ENCODE measurements at regions not wholly inside any gene's neighbourhood (a gene's known extent, or its start where the extent isn't known, plus 50 kb on each side); places are given as distances from the start of the nearest gene placed in this dataset.

DNA sequence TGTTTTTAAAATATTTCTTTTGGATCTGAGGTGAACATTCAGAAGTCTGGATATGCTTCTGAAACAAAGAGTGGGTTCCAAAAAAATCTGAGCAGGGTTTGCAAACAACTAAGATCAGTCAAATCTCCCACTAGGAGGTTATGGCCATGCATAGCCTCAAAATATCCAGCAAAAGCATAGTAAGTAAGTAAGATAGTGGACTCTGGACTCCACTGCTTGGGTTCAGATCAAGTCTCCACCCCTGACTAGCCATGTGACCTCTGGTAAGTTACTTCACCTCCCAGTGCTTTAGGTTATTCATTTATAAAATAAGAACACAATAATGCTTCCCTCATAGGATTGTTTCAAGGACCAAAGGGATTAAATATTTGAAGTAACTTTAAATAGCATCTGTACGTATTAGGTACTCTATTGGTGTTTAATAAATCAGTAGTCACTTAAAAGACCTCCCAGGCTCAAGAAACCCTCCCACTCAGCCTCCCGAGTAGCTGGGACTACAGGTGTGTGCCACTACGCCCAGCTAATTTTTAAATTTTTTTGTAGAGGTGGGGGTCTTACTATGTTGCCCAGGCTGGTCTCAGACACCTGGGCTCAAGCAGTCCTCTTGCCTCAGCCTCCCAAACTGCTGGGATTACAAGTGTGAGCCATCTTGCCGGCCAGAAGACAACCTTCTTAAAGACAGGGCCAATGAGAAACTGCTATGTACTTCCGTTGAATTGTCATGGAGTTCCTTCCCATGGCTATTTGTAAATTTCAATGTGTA lies 95.7 kb upstream of the SOX5 start:
- POLR2A ChIA-PET: no interaction called here
- Mint-ChIP-seq H3K27me3 (ENCODE audit: low read depth) (no peaks in the 10 kb centered on the region), H3K4me1 (ENCODE audit: low read depth) (peaks cover 3% of the 10 kb centered on the region), H3K4me3 (no peak overlapping the region), H3K36me3 (ENCODE audit: low read depth) (no peaks in the 10 kb centered on the region), H3K9me3 (ENCODE audit: insufficient read depth) (no peaks in the 10 kb centered on the region), H3K27ac (no peak overlapping the region)
- ATAC-seq (no peak), DNase-seq (no peak)
- CTCF ChIA-PET: no interaction called here

DNA sequence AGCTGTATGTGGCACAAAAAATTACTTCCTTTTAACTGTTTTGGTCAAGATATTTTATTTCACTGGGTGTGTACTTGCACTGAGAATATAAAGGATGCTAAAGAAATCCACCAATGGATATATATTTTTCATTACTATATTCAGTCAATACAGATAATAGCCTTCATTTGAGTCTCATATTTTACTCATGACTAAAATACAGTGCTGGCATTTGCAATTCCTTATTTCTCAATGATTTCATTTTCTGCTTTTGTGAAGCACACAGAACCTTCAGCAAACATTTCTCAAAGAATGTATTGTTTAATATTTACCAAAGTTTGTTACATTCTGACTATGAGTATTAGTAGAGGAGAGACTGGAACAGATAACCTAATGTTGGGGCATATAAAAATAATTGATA lies 93.2 kb upstream of the SOX5 start:
- ChIA-PET POLR2A (no interaction called here), CTCF (no interaction called here)
- ATAC-seq (no peak), DNase-seq (no peak)
- Mint-ChIP-seq H3K4me3 (no peak overlapping the region), H3K27me3 (ENCODE audit: low read depth) (no peaks in the 10 kb centered on the region), H3K36me3 (ENCODE audit: low read depth) (no peaks in the 10 kb centered on the region), H3K9me3 (ENCODE audit: insufficient read depth) (no peaks in the 10 kb centered on the region), H3K4me1 (ENCODE audit: low read depth) (peaks cover 3% of the 10 kb centered on the region), H3K27ac (no peak overlapping the region)

DNA sequence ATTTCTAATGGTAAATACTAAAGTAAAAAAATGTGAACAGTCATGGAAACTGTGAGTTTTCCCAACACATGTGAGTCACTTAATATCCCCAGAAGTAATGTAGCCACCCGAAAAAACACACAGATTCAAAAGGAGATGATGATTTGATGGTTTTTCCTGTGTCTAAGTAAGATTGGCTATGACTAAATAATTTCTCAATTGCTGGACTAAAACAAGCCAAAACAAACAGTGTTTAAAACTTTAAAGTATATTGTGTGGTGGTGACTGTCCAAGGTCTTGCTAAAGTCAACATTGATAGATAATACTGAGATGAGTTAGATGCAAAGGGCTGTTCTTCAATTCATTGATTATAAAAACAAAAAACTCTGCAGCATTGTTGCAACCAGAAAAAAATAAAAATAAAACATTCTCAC lies 89.6 kb upstream of the SOX5 start:
- Mint-ChIP-seq H3K27ac (no peak overlapping the region), H3K4me1 (ENCODE audit: low read depth) (no peaks in the 10 kb centered on the region), H3K4me3 (no peak overlapping the region), H3K36me3 (ENCODE audit: low read depth) (no peaks in the 10 kb centered on the region), H3K9me3 (ENCODE audit: insufficient read depth) (no peaks in the 10 kb centered on the region), H3K27me3 (ENCODE audit: low read depth) (no peaks in the 10 kb centered on the region)
- POLR2A ChIA-PET: no interaction called here
- DNase-seq (no peak), ATAC-seq (no peak)
- CTCF ChIA-PET: no interaction called here

DNA sequence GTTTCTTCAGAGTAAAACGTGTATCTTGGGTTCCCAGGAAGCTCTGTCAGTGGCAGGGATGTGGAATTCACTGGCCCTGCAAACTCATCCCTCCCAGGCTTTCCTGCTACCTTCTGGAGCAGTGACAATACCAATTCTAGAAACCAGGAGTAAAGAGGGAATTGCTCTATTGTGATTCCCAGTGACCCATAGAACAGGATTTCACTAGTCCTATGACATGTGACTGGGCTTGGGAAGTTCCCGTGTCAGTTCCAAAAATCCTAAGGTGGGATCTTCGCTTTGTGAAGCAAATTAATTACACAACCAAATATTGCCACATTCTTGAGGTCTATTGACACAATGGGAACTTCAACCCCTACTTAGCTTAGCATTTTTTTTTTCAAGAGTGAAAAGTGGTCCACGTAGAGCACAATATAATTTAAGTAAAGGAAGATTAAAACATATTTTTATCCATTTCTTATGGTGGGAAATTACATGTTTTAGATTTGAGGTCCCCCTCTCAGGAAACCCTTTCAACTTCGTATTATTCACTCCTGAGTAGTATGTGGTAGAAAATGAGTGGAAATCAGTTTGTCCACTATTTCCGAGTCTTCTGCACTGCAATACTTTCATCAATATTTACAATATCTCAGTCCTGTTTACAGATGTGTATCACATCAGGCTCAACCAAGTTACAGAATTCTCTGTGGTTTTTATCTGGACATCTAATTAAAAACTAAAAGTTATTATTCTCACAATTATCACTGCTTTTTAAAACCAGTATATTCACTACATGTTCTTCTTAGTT lies 88.9 kb upstream of the SOX5 start:
- Mint-ChIP-seq H3K4me3 (no peak overlapping the region), H3K27ac (no peak overlapping the region), H3K27me3 (ENCODE audit: low read depth) (no peaks in the 10 kb centered on the region), H3K9me3 (ENCODE audit: insufficient read depth) (no peaks in the 10 kb centered on the region), H3K36me3 (ENCODE audit: low read depth) (no peaks in the 10 kb centered on the region), H3K4me1 (ENCODE audit: low read depth) (no peaks in the 10 kb centered on the region)
- ChIA-PET POLR2A (no interaction called here), CTCF (no interaction called here)
- DNase-seq: no peak
- ATAC-seq: no peak

DNA sequence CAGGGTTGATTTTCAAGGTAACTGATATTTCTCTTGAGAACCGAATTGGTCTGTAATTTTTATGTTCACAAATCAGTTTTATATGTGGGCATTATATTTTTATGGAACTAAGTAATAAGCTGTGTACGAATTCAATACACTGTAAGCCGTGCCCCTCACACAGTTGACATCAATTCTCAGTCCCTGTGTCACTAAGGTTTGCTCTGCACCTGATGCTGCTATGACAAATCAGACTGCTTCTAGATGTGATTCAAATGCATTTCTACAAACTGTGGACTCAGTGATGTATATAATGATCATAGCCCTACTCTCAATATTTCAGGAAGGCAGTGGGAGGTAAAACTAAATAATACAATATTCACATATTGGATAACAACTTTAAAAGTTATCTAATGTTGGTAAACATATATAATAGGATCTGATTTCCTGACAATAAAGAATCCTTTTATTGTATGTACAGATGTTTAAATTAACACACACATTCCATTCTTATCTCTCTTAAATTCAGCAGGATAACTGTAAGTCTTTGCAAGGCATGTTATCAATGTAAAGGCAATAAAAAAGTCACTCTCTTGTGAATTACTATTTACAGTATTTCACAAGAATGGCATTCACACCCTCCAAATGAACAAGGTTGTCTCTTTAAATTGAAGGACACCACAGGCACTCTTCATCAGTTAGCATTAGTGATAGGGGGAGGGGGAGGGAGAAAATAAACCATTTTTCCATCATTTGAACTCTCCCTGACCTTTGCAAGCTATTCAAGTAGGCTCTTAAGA lies 87.2 kb upstream of the SOX5 start:
- Mint-ChIP-seq H3K36me3 (ENCODE audit: low read depth) (no peaks in the 10 kb centered on the region), H3K9me3 (ENCODE audit: insufficient read depth) (no peaks in the 10 kb centered on the region), H3K4me1 (ENCODE audit: low read depth) (no peaks in the 10 kb centered on the region), H3K27me3 (ENCODE audit: low read depth) (no peaks in the 10 kb centered on the region), H3K27ac (no peak overlapping the region), H3K4me3 (no peak overlapping the region)
- DNase-seq (no peak), ATAC-seq (no peak)
- CTCF ChIA-PET: no interaction called here
- POLR2A ChIA-PET: no interaction called here

DNA sequence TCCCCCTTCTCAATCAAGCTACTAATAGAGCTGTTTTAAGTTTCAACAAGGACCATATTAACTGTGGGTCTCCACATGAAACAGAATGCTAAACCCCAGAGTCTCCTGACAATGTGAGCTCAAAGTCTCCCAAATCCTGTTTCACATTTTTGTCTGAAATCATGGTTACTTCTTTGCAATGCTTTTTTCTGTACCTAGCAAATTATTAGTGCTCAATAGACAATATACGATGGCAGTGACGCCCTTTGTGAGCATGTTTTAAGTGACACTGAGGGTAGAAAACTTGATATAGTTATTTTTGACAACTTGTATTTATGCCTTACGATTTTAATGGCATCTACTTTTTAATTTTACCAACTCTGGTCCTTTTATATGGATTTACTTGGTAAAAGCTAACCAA lies 85.4 kb upstream of the SOX5 start:
- no peak for DNase-seq
- POLR2A ChIA-PET: no interaction called here
- H3K27ac Mint-ChIP-seq: no peak overlapping the region
- no peaks in the 10 kb centered on the region for H3K4me1 Mint-ChIP-seq (ENCODE audit: low read depth)
- ATAC-seq: no peak
- CTCF ChIA-PET: no interaction called here
- H3K9me3 Mint-ChIP-seq (ENCODE audit: insufficient read depth): no peaks in the 10 kb centered on the region
- no peaks in the 10 kb centered on the region for H3K27me3 Mint-ChIP-seq (ENCODE audit: low read depth)
- H3K36me3 Mint-ChIP-seq (ENCODE audit: low read depth): no peaks in the 10 kb centered on the region
- H3K4me3 Mint-ChIP-seq: no peak overlapping the region

DNA sequence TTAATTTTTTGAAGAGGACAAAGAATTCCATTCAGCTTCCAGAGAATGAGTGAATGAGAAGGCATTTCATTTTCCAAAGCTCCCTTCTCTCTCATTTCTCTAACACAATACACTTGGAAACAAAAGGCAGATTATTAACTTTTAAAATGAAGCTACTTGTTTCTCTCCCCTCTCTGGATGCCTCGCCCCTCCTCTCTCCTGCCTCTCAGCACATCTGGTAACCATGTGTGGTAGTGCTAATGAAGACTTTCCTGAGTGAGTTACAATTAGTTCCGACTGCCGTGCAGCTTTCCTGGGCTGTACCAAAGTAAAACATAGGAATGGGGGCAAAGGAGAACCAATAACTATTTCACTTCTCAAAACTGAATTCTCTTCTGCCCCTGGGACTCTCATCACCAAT lies 84.7 kb upstream of the SOX5 start:
- ChIA-PET POLR2A (no interaction called here), CTCF (no interaction called here)
- Mint-ChIP-seq H3K27ac (no peak overlapping the region), H3K27me3 (ENCODE audit: low read depth) (no peaks in the 10 kb centered on the region), H3K4me3 (no peak overlapping the region), H3K4me1 (ENCODE audit: low read depth) (no peaks in the 10 kb centered on the region), H3K9me3 (ENCODE audit: insufficient read depth) (no peaks in the 10 kb centered on the region), H3K36me3 (ENCODE audit: low read depth) (no peaks in the 10 kb centered on the region)
- DNase-seq (no peak), ATAC-seq (no peak)

DNA sequence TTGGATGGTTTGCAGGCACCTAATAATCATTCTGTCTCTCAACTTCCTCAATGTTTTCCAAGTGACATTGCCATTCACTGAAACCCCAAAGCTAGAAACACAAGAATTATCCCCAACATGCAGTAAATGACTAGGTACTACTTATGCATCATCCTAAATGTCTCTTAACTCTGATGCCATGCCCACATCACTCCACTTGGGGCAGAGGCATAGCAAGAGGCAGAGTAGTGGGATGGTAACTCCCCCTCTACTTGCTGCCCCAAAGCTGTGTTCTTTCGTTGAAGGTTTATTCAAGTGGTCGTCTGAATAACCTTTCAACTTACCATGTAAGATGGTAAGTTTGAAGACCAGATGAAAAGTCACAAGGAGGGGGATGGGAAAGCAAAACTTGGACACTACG lies 77.9 kb upstream of the SOX5 start:
- Mint-ChIP-seq H3K27me3 (ENCODE audit: low read depth) (no peaks in the 10 kb centered on the region), H3K4me1 (ENCODE audit: low read depth) (no peaks in the 10 kb centered on the region), H3K4me3 (no peak overlapping the region), H3K9me3 (ENCODE audit: insufficient read depth) (no peaks in the 10 kb centered on the region), H3K27ac (no peak overlapping the region), H3K36me3 (ENCODE audit: low read depth) (no peaks in the 10 kb centered on the region)
- ChIA-PET CTCF (no interaction called here), POLR2A (no interaction called here)
- no peak for DNase-seq
- no peak for ATAC-seq

DNA sequence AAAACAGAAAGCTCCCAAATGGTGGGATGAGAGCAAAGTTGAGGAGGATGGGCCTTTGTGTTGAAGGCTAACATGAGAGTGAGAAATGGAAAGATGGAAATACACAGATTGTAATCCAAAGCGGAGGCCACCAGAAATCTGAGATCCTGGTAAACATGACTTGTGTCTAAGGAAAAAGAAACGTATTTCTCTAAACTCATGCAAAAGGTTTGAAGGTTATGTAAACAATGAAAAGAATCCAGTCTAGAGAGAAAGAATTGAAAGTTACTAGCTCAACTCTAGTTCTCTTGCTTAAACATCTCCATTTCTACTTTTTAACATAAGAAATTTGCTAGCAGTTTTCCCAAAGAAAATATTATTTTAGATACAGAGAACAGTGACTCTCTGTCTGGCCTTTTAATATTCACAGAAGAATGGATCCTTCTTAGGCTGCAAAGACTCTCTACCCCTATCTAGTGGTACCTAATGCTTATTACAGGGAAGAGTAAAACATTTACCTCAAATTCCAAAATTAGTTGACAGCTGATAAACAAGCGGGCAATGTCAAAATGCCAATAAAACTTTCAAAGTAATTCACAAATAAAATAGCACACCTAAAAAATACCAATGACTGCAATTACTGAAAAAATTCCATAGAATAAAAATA lies 75.8 kb upstream of the SOX5 start:
- no peaks in the 10 kb centered on the region for H3K9me3 Mint-ChIP-seq (ENCODE audit: insufficient read depth)

DNA sequence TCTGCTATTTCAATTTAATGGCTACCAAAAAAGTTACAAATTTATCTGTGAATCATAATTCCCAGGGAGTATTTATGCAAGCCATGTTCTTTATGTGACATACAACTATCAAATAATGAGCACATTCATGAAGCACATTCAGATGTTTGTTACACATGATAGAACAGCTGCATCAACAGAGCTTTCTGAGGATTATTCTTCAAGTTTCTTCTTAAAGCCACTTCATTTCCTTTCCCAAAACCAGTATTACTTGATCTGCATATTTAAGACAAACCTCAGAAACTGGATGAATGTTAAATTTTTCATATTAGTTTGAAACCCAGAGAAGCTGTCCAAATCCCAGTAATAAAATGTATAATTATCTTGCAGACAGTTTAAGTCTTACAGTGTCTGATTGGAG lies 73.6 kb upstream of the SOX5 start:
- Mint-ChIP-seq H3K4me1 (ENCODE audit: low read depth) (no peaks in the 10 kb centered on the region), H3K27ac (no peak overlapping the region), H3K9me3 (ENCODE audit: insufficient read depth) (no peaks in the 10 kb centered on the region), H3K27me3 (ENCODE audit: low read depth) (no peaks in the 10 kb centered on the region), H3K36me3 (ENCODE audit: low read depth) (no peaks in the 10 kb centered on the region), H3K4me3 (no peak overlapping the region)
- POLR2A ChIA-PET: no interaction called here
- DNase-seq (no peak), ATAC-seq (no peak)
- CTCF ChIA-PET: no interaction called here

More for the DNA sequence above, 75.8 kb upstream of the SOX5 start:
- CTCF ChIA-PET: no interaction called here
- no peak for DNase-seq
- no peak overlapping the region for H3K4me3 Mint-ChIP-seq
- POLR2A ChIA-PET: no interaction called here
- no peaks in the 10 kb centered on the region for H3K36me3 Mint-ChIP-seq (ENCODE audit: low read depth)
- no peaks in the 10 kb centered on the region for H3K27me3 Mint-ChIP-seq (ENCODE audit: low read depth)
- H3K27ac Mint-ChIP-seq: no peak overlapping the region
- no peak for ATAC-seq
- H3K4me1 Mint-ChIP-seq (ENCODE audit: low read depth): no peaks in the 10 kb centered on the region

DNA sequence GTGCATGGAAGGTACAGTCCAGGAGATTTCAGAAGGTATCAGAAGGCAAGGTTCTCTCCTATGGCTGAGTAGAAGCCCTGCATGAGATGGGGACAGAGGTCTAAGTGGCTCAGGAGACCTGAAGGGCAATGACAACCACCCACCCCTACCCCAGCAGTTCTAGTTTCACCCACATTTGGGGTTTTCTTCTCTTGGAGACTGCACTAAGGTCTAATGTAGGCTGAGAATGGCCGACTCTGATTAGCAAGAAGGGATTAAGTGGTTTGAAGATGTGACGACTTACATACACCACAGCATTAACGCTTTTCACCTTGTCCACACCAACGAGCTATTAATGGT lies 71.7 kb upstream of the SOX5 start:
- DNase-seq (no peak), ATAC-seq (no peak)
- Mint-ChIP-seq H3K36me3 (ENCODE audit: low read depth) (no peaks in the 10 kb centered on the region), H3K4me1 (ENCODE audit: low read depth) (no peaks in the 10 kb centered on the region), H3K9me3 (ENCODE audit: insufficient read depth) (no peaks in the 10 kb centered on the region), H3K4me3 (no peak overlapping the region), H3K27ac (no peak overlapping the region), H3K27me3 (ENCODE audit: low read depth) (no peaks in the 10 kb centered on the region)
- CTCF ChIA-PET: no interaction called here
- POLR2A ChIA-PET: interaction anchor here (0.6 kb wide), 1 partner anchor 1089 kb away, joined by 3 read pairs; no protein-coding TSS in a partner anchor
